Keratinocyte (primary cell): ENCODE measurements at regions not wholly inside any gene's neighbourhood (a gene's known extent, or its start where the extent isn't known, plus 50 kb on each side); places are given as distances from the start of the nearest gene placed in this dataset.

Experiments used
- DNase-seq: peaks from one replicate; pipeline ENCODE4 v3.0.0-alpha.2; 2011; ENCODE audit warnings: low read depth, missing footprints, low spot score
- FAIRE-seq: peaks from 2 replicates; lab custom pipeline; 2011; peaks lifted over from hg19 to GRCh38; lab: Jason Lieb, UNC
- H2AFZ ChIP-seq: 2 replicates; pipeline ENCODE4 v1.6.0; 2012; ENCODE audit warnings: low read length, control low read depth, inconsistent platforms; ENCODE audit not compliant: control insufficient read depth
- H3K27ac ChIP-seq: 2 replicates; pipeline ENCODE4 v1.5.1; 2011; ENCODE audit warnings: low read length; ENCODE audit not compliant: control insufficient read depth, insufficient read depth
- H3K27me3 ChIP-seq: 3 replicates; pipeline ENCODE4 v1.6.0; 2011; ENCODE audit warnings: low read length; ENCODE audit not compliant: control insufficient read depth, insufficient read depth; ENCODE audit errors: extremely low read depth
- H3K36me3 ChIP-seq, 2 experiments: 2 replicates in 1 of 2; 3 replicates in 1 of 2; pipeline ENCODE4 v1.5.1; 2011; ENCODE audit warnings: low read length in 2 of 2, mild to moderate bottlenecking in 1 of 2; ENCODE audit not compliant: control insufficient read depth in 2 of 2, insufficient read depth in 2 of 2; ENCODE audit errors: extremely low read depth in 1 of 2
- H3K4me1 ChIP-seq: 3 replicates; pipeline ENCODE4 v1.5.1; 2011; ENCODE audit warnings: low read length; ENCODE audit not compliant: control insufficient read depth, insufficient read depth; ENCODE audit errors: extremely low read depth
- H3K4me2 ChIP-seq: 3 replicates; pipeline ENCODE4 v1.6.0; 2011; ENCODE audit warnings: low read depth, low read length; ENCODE audit not compliant: control insufficient read depth, insufficient read depth; ENCODE audit errors: extremely low read depth
- H3K4me3 ChIP-seq, 3 experiments: fragments of 200-600 bp in 1 of 3; sonication (generic) in 1 of 3; 2 replicates in 2 of 3; 3 replicates in 1 of 3; pipeline ENCODE4 v1.5.1; 2011 to 2016; ENCODE audit warnings: low read length in 3 of 3, mild to moderate bottlenecking in 3 of 3, control low read depth in 2 of 3, inconsistent platforms in 1 of 3, low read depth in 1 of 3, mixed read lengths in 1 of 3, mixed run types in 1 of 3, moderate library complexity in 1 of 3; ENCODE audit not compliant: control insufficient read depth in 2 of 3, insufficient read depth in 2 of 3; ENCODE audit errors: extremely low read depth in 1 of 3
- H3K79me2 ChIP-seq: 2 replicates; pipeline ENCODE4 v1.6.0; 2012; ENCODE audit warnings: low read length; ENCODE audit not compliant: control insufficient read depth, insufficient read depth
- H3K9ac ChIP-seq: 3 replicates; pipeline ENCODE4 v1.6.0; 2011; ENCODE audit warnings: low read length; ENCODE audit not compliant: control insufficient read depth, insufficient read depth; ENCODE audit errors: extremely low read depth
- H3K9me1 ChIP-seq: 3 replicates; pipeline ENCODE4 v1.6.0; 2011; ENCODE audit warnings: low read length; ENCODE audit not compliant: control insufficient read depth, insufficient read depth; ENCODE audit errors: extremely low read depth
- H3K9me3 ChIP-seq: 2 replicates; pipeline ENCODE4 v1.5.1; 2012; ENCODE audit warnings: low read depth, low read length; ENCODE audit not compliant: control insufficient read depth
- H4K20me1 ChIP-seq: 3 replicates; pipeline ENCODE4 v1.6.0; 2011; ENCODE audit warnings: low read length; ENCODE audit not compliant: control insufficient read depth, insufficient read depth; ENCODE audit errors: extremely low read depth
- CTCF ChIP-seq, 3 experiments: IDR thresholded peaks in 1 of 3; conservative IDR thresholded peaks in 1 of 3; optimal IDR thresholded peaks in 1 of 3; 2 replicates in 2 of 3; 3 replicates in 1 of 3; pipeline versions ENCODE3 to v1.5.1; 2011; ENCODE audit warnings: low read length in 3 of 3, mild to moderate bottlenecking in 3 of 3, moderate library complexity in 2 of 3, control low read depth in 1 of 3, inconsistent platforms in 1 of 3; ENCODE audit not compliant: insufficient read depth in 2 of 3; ENCODE audit errors: extremely low read depth in 1 of 3
- EZH2 ChIP-seq: IDR thresholded peaks from one replicate; pipeline ENCODE4 v1.6.1; 2012; ENCODE audit warnings: inconsistent platforms, mild to moderate bottlenecking, low read length, moderate library complexity
- dilution Hi-C: fragments of 300-500 bp; cut with MboI; formaldehyde crosslinking; loops from one replicate; pipeline ENCODE4 v1.7.0; 2020; ENCODE audit warnings: low sequenced_read_pairs; ENCODE audit not compliant: extremely low pct_ligation_motif_present

GRCh38 chr16:16924613-16925012 lies 545.7 kb downstream of the NPIPA7 start:
- FAIRE-seq = no peak
- Histone ChIP-seq H3K4me3 (no peak overlapping the region), H3K27me3 (no peaks in the 10 kb centered on the region), H3K4me1 (no peaks in the 10 kb centered on the region), H4K20me1 (no peaks in the 10 kb centered on the region), H3K9ac (no peak overlapping the region), H3K9me1 (no peaks in the 10 kb centered on the region), H2AFZ (no peak overlapping the region), H3K27ac (no peak overlapping the region), H3K36me3 (no peaks in the 10 kb centered on the region), H3K79me2 (no peaks in the 10 kb centered on the region), H3K9me3 (no peaks in the 10 kb centered on the region), H3K4me2 (no peak overlapping the region)
- DNase-seq = no peak
- dilution Hi-C loops = no loop called here
- TF ChIP-seq CTCF (optimal IDR thresholded peaks at IDR 0.05 in 1 of 3, IDR thresholded peaks at IDR 0.05 in 1 of 3, conservative IDR thresholded peaks at IDR 0.05 in 1 of 3; ENCODE audit: extremely low read depth in 1 of 3, insufficient read depth in 2 of 3, low read length in 3 of 3) (no peak), EZH2 (no peak)

GRCh38 chr16:16925432-16925831 lies 545.3 kb downstream of the XYLT1 start:
- H3K4me3 ChIP-seq = no peak overlapping the region
- H3K9me1 ChIP-seq = no peaks in the 10 kb centered on the region
- H3K9me3 ChIP-seq = no peaks in the 10 kb centered on the region
- no peak for FAIRE-seq
- TF ChIP-seq CTCF (optimal IDR thresholded peaks at IDR 0.05 in 1 of 3, IDR thresholded peaks at IDR 0.05 in 1 of 3, conservative IDR thresholded peaks at IDR 0.05 in 1 of 3; ENCODE audit: extremely low read depth in 1 of 3, insufficient read depth in 2 of 3, low read length in 3 of 3) (no peak), EZH2 (no peak)
- dilution Hi-C loops = no loop called here
- no peak overlapping the region for H3K27ac ChIP-seq
- no peak overlapping the region for H2AFZ ChIP-seq
- H4K20me1 ChIP-seq = no peaks in the 10 kb centered on the region
- no peaks in the 10 kb centered on the region for H3K36me3 ChIP-seq
- H3K9ac ChIP-seq = no peak overlapping the region
- no peaks in the 10 kb centered on the region for H3K4me1 ChIP-seq
- no peaks in the 10 kb centered on the region for H3K79me2 ChIP-seq
- DNase-seq = no peak
- no peak overlapping the region for H3K4me2 ChIP-seq
- no peaks in the 10 kb centered on the region for H3K27me3 ChIP-seq
